GM18502 (cell line): ENCODE measurements at regions not wholly inside any gene's neighbourhood (a gene's known extent, or its start where the extent isn't known, plus 50 kb on each side); places are given as distances from the start of the nearest gene placed in this dataset.
"Not testable (repeated sequence)": the region's sequence is repeated elsewhere in the genome, so short reads cannot be mapped to it uniquely, and the experiment has no call there.

Experiments
- ATAC-seq: cut with Tn5 transposase; IDR thresholded peaks from one replicate; pipeline ENCODE4 v1.9.1; 2021; ENCODE audit warnings: mild to moderate bottlenecking; ENCODE audit not compliant: unreplicated experiment, poor library complexity

DNA sequence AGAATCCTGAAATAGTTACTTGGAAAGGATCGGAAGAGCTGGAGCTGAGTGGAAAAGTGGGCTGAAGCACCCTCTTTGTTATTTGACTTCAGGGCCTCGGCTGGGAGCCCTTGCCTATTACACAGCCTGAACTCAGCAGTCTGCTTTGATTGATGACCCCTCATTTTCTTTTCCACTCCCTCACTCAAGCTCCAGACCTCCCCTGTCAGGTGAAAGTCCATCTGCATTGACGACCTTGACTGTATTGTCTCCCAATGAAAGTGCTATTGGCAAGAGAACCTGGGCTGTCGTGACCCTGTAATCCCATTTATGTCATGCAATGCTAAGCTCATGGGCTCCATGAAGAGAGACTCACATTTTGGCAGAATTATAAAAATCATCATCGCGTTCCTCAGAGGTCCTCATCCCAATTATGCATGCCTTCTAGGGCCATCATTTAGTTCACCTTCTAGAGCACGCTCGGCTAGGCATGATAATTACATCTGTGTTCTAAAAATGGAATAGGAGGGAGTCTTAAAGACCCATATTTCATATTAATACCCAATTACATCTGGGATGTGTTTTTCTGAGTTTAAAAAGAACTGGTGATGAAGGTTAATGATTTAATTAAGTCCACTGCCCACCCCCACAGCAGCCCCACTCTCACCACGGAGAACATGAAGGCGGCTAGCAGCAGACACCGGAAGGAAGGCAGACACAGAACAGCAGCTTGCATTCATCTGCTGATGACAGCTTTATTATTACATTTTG, 472.5 kb downstream of the PID1 start:
- no peak for ATAC-seq

DNA sequence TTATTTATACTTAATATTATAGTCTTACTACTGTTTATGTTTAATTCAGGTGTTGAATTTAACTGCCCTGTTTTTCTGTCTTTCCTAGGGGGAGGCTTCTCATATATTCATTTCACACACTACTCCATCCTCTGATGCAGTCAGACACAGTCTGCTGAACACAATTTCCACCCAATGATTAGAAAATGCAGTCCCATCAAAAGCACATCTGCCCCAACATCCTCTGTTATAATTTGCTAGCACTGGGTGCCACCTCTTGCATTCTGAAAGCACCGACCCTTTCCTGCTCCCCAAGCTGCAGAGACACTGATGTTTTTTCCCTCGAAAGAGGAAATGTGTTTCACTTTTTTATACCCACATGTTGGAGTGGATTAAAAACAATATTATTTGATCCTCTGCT, 474.7 kb downstream of the PID1 start:
- ATAC-seq = no peak

DNA sequence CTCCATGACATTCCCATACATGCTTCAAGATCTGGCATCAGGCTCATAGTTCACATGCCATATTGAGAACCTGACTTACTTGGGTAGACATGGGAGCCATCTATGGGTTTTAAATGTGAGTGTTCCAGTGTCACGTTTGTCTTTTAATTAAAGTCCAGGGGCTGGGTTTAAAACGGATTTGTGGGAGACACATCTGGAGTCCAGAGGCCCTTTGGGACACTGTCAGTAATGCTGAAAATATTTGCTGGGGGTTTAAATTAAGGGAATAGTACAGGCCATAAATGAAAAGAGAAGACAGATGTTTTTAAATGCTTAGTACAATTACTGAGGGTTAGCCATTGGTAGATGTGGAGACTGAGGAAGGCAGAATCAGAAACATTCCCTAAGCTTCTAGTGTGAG, 478.0 kb downstream of the PID1 start:
- no peak for ATAC-seq

DNA sequence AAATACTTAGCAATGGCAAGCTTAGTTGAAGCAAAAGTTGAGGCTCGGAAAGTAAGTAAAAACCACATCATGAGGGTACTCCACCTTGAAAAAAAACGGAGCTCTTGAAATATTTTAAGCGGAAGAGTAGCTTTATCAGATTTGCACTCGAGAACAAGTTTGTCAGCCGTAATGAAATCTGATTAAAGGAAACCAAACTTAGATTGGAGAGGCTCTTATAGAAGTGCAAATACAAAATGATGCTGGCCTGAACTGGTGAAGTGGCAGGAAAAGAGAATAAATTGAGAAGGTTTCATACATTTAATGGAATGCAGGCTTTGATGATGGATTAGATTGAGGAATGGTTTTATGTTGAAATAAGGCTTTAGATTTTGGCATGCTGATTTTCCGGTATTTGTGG, 484.2 kb downstream of the PID1 start:
- ATAC-seq = no peak

DNA sequence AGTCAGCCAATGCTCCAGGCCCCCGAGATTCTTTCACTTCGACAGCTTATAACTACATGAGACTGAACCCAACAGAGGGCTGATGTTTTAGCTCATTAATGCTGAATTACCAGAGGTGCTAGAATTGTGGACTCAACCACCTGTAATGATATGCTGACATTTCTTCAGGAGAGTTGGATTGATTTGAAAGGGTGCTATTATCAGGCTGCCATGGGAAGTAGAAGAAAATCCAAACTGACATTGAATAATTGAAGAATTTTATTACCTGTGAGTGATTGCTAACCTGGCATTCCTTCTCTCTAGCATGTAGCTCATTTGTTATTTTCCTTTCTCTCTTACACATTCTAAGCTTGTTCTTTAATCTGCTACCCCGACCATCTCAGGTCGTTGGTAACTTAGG, 488.8 kb downstream of the PID1 start:
- ATAC-seq = no peak

DNA sequence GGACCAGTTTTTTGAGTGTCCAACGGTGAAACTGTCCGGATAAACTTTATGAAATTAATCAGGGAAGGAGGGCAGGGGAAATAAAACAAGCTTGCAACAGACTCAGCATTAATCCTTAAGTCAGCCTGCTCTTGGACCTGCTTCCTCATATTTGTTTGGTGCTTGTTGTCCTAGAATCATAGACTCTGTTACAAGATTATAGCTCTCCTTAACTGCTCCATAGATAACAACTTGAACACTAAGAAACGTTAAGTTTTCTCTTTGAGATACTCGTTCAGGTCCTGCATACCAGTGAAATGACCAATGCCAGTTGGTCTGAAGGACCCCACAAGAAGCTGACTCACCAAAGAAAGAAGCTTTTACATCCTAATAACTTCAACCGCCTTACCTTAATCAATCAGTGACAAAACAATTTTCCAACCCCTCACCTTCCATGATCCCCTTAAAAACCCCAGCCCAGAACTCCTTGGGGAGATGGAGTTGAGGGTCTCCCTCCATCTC, 493.2 kb downstream of the PID1 start:
- no peak for ATAC-seq

DNA sequence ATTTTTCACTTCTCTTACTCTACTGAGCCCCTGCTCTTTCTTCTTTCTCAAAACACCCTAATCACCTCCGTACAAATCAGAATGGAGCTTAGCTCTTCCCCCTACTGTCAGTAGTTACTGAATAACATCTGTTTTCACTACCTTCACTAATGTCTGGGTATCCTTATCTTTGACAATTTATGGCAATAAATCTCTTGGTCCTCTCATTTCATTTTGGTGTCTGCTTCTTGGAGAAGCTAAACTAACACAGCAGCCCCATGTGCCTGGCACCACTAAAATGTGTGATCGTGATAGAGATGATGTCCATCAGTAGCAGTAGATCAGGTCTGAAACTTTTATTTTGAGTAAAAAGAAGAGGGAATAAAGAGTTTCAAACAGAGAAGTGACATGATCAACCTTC, 496.5 kb downstream of the PID1 start:
- no peak for ATAC-seq

DNA sequence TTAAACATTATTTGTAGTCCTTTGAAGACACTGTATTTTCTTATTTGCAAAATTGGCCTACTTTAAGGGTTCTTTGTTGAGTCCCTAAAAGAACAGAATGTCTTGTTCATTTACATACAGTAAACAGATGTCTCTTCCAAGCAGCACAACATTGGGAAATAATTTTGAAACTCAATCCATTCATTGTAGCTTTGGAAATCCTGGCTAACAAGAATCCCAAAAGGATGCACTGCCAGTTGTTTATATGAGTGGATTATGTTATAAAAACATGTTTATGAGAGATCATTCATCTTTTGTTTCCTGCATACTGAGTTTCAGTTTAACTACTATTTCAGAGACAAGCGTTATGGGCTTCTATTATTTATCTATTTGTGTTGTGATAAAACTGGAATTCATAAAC, 499.3 kb downstream of the PID1 start:
- no peak for ATAC-seq

DNA sequence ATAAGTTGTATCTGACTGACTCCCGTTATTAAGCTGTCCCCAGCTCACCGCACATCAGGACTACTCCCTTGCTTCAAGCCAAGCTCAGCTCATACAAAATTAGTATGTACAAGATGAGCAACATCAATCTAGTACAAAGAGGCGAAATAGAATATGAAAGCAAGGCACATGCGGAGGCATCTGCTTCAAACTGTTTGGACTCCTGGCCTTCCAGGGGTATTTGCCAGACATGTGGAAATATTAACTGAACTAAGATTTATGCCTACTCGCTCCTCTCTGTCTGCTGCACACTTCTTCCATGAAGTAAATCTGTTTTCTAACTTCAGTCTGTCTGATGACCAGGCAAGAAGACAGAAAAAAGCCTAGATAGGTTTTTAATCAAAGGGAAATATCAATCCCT, 499.8 kb downstream of the PID1 start:
- no peak for ATAC-seq

DNA sequence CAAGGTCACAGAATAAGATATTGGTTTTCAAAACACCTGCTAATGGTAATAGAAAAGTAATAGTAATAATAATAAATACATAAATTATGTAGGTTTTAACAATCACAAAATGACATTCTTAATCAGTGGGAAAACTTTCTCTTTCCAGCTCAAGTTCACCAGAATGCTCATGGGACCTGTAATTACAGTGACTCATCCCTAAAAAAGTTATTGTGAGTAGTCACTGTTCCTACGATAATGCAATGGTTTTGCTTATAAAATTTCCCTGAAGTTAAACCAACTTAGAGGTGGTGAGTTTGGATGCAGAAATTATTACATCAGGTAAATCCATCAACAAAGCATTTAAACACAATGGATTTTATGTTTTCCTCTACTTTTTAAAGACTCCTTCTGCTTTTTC, 502.3 kb downstream of the PID1 start:
- no peak for ATAC-seq

DNA sequence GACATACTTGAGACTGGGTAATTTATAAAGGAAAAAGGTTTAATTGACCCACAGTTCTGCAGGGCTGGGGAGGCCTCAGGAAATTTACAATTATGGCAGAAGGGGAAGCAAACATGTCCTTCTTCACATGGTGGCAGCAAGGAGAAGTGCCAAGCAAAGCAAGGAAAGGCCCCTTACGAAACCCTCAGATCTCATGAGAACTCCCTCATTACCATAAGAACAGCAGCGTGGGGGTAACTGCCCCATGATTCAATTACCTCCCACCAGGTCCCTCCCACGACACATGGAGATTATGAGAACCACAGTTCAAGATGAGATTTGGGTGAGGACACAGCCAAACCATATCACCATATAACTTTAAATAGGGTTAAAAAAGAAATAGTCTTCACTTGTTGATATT, 502.9 kb downstream of the PID1 start:
- not testable (repeated sequence) for ATAC-seq

DNA sequence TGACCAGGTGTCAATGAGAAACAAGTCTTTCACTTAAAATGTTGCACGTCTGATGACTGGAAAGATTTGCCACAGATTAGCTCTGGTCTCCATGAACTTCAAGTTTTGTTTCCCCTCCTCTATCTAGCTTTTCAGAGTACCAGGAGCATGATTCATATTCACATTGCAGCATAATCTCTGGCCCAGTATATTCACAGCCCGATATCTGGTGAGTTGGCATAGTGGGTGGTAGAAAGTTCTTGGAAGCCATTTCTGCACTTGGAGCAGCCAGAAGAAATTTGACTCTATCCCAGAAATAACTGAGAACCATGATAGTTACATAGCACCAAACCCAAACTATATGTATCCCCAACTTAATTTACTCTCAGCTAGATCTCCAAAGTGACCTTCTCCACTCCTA, 503.9 kb downstream of the PID1 start:
- no peak for ATAC-seq

DNA sequence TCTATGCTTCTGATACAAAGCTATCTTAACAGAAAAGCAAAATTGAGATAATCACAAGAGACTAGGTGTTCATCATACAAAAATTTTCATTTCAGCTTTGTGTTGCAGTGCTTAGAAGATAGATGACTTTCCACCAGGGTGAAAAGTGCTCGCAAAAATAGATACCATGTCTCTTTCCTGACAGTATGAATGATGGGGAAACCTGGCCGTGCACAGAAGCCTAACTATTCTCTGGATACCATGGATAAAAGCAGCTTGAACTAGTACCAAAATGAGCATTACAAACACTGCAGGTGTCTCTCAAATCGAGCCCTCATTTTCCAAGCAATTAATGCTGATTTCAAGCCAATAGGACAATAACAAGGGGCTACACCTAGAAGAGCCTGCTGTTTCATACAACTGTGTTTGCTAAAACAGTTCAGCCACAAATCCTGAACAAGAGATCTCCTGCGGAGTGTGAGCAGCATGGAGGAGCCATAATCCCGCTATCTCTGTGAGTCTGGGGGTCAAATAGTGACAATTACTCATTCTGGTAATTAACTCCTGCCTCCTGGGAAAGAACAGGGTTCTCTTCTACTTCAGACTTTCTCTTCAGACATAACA, 507.6 kb downstream of the PID1 start:
- ATAC-seq = no peak

DNA sequence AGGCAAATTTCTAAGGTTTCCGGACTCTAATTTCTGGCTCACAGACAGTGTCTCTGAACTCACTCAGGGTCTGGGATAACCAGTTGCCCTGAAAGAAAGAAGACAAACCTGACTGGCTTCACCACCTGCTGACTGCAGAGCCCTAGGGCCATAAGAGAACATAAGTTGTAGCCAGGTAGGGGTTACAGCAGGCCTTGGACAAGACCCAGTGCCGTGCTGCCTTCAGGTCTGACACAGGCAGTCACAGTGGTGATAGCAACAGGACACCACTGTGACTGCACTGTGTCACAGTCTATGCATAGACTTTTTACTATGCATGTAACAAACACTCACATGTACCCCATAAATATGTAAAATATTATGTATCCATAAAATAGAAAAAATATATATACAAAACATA, 508.5 kb downstream of the PID1 start:
- no peak for ATAC-seq

DNA sequence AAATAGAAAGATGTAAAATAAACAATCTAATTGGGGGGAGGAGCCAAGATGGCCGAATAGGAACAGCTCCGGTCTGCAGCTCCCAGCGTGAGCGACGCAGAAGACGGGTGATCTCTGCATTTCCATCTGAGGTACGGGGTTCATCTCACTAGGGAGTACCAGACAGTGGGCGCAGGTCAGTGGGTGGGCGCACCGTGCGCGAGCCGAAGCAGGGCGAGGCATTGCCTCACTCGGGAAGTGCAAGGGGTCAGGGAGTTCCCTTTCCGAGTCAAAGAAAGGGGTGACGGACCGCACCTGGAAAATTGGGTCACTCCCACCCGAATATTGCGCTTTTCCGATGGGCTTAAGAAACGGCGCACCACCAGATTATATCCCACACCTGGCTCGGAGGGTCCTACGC, 515.4 kb downstream of the PID1 start:
- ATAC-seq = not testable (repeated sequence)

DNA sequence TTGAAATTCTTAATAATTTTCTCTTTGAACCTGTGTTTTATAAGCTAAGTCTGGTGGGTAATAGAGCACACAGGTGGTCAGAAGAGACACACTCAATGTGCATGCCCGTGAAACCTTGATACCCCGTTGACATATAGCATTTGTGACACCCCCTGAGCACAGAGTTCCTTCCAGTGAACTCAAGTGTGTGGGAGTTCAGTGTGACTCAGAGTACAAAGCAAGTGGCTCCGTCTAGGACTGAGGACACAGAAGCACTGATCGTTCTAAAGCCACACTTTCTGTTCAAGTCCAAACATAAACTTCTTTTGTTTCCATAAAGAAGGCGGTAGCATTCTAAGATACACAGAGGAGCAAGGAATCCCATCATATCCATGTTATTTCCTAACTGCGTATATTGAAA, 523.6 kb downstream of the PID1 start:
- no peak for ATAC-seq

DNA sequence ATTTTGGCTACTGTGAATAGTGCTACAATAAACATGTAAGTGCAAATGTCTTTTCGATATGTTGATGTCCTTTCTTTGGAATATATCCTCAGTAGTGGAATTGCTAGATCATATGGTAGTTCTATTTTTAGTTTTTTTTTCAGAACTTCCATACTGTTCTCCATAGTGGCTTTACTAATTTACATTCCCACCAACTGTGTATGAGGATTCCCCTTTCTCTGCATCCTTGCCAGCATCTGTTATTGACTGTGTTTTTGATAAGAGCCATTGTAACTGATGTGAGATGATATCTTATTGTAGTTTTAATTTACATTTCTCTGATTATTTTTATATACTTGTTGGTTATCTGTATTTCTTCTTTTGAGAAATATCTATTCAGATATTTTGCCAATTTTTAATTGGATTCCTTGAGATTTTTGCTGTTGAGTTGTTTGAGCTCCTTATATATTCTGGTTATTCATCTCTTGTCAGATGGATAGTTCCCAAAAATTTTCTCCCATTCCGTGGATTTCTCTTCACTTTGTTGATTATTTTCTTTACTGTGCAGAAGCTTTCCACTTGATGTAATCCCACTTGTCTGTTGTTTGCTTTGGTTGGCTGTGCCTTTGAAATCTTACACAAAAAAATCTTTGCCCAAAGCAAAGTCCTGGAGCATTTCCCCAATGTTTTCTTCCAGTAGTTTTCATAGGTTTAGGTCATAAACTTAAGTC, 532.3 kb downstream of the PID1 start:
- ATAC-seq = no peak

DNA sequence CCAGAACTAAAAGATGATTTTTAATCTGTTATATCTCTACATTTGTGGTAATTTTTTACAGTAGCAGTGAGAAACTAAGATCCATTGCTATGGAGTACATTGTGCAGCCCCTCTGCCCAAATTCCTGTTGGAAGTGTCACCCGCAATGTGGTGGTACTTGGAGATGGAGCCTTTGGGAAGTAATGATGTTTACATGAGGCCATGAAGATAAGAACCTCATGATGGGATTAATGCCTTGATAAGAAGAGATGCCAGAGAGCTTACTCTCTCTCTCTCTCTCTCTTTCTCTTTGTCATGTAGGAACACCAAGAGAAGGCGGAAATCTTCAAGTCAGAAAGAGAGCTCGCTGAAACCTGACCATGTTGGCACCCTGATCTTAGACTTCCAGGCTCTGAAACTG, 535.4 kb downstream of the PID1 start:
- no peak for ATAC-seq

DNA sequence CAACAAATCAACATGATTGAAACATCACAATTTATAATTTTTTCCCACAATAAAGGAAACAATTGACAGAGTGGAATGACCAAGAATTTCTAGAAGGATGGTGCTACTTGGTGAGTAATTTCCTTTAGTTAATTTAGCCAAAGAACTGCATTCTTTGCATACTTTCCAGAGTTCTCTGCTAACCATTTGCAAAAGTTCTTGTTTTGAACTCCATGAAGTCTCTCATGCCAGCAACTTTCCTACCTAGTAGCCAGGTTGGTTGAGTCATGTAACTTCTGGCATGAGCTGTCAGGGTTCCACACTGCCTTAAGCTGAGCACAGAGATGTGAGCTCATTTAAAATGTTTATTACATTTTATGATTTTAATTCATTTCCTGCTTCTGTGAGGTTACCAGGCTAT, 539.6 kb downstream of the PID1 start:
- no peak for ATAC-seq

DNA sequence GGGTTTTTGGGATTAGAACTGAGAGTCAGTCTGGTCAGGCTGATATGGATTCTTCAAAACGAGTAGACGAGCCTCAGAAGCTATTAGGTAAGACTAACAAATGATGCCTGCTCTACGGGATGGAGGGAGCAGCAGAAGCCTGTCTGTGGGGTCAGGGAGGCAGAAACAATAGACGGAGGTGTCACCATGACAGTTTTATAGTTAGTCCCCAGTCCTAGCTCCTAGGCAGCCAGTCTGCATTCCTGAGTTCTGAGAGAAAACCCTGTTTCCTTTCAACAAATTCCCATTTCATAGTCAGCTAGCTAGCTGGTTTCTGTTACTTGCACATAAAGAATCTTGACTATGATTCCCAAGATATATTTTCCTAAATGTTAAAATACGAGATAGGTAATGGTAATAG, 542.1 kb downstream of the PID1 start:
- no peak for ATAC-seq

DNA sequence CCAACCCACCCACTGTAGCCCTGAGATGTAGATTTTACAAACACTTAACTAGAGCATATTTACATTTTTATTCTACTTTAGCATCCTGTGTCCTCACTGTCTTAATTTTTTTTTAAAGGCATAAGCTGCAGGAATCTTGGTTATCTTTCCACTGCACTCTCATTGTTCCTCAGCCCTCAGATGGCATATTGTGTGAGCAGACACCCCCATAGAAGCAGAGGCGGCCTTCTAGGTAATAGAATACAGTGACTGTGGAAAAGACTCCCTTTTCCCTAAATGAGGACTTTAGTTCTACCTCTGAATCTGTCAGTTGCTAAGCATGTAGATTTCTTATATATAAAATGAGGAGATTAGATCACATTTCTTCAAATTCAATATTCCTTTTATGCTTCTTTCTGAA, 543.5 kb upstream of the SPHKAP start:
- ATAC-seq = no peak

DNA sequence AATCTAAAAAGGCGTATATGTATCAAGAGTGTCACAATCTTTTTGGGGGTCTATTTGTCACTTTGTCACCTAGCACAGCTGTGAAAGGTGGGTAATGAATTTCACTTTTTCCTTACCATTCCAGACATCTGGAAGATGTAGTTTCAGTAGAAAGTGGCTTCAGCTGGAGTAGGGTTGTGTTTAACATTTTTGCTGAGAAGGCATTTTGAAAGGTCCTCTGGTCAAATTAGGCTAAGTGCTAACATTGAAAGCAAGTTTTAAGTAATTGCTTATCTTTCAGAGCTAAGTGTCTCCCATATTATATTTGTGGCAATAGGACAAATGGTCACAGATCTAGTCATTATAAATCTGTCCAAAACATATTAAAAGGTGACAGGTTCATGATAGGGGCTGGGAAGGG, 542.1 kb upstream of the SPHKAP start:
- ATAC-seq = no peak
